ENCODE measurements at regions not wholly inside any gene's neighbourhood (a gene's known extent, or its start where the extent isn't known, plus 50 kb on each side); places are given as distances from the start of the nearest gene placed in this dataset.

DNA sequence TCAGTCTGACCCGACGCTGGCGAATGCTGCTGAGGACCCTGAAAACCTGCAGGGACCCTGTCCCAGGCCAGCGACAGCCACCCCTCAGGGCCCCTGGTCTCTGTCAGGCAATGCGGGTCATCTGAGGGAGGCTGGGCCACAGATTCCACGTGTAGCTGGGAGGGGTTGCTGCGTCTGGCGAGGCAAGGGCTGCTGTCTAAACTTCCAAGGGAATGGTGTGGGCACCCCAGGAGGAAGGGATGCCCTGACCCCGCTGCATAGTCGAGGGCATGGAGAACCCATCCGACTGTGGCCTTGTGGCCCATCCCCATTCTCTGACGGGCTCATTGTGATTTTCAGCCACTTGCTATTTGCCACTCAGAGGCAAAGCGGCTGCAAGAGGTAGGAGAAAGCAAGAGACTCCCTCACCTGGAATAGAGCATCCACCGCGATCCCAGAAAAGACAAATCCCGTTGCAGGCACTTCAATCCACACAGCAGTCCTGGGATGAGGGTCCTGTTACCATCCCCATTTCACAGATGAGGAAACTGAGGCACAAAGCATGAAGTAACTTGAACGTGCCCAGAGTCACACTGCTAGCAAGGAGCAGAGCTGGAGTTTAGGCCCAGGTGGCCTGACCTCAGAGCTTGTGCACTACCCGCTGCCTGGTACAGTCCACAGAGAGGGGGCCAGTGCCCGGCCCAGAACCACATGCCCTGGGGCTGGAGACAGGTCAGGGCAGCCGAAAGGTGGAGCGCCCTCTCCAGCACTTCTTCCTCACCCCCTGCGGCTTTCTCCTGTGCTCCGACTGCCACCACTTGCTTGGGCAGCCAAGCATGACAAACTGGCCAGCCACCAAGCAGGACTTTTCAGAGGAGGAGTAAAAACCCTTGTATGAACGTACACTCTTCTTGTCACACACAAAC, 163.8 kb upstream of the KLF14 start:
- DNase-seq (ENCODE audit: low read depth): no peak

DNA sequence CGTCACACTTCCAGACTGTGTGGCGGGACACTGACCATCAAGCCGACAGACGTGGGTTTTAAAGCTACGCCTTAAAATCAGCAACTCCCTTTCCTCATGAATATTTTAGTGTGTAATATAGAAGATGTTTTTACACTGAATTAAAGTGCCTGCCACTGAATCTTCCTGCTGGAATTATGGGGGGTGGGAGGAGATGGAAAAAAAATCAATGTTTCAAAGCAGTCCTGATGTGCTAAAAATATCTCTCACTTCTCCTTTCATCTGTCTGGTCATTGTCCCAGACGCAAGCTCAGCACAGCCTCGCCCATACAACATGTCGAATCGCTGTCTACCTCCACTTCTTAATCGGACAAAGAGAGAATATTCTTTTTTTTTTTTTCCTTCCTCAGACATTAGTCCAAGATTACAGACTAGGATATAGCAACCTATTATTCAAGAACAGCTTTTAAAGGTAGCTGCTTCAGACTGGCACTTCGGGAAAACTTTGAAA, 165.1 kb upstream of the KLF14 start:
- no peak for DNase-seq (ENCODE audit: low read depth)

DNA sequence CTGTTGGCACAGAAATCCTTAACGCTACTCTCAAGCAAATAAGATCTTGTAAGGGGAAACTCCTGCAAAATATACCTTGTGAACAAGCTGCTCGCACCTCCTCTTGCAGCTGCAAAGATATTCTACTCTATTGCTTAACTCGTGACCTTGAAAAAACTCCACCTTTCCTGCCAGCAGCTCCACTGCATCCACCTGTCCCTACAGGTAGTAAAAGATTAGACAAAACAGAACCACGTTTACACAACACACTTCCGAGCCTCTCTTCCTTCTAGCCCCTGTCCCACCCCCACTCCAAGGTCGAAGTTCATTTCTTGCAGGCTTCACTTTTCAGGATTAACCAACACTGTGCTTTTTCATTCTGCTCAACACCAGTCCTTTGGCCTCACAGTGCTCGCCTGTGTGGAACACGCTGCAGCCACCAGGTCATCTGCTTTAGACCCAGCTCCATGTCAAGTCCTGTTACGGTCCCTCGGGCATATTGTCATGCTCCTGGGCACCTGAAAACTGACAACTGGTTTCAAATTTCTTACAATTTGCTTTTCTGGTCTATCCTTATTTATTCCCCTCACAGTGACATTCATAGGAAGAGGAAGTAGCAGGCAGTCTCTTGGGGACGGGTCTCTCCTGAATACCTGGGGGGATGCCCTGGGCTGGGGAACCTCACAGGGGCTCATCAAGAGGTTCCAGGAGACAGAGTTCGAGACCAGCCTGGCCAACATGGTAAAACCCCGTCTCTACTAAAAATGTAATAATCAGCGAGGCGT, 165.8 kb upstream of the KLF14 start:
- DNase-seq (ENCODE audit: low read depth): no peak

DNA sequence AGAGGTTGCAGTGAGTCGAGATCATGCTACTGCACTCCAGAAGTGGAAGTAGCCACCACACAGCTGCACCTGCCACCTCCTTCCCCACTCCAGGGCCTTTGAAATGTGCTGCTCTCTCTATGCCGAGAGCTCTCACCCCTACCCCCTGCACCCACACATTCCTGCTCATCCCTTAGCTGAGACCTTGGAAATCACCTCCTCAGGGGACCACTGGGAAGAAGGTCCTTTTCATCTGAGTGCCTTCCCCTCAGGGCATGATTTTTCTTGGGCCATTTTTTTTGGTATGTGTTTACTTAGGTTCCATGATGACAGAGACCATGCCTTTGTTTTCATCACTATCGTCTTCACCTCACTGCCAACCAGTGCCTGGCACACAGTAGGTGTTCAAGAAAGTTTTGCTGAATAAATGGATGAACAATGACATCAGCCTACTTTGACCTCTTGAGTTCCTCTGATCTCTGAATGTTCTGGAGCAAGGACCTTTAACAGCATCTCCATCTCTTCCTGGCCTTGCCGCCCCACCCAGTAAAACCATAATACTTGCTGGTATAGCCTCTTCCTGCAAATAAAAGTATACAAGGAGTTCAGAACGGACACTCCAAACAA, 166.6 kb upstream of the KLF14 start:
- DNase-seq (ENCODE audit: low read depth): no peak

DNA sequence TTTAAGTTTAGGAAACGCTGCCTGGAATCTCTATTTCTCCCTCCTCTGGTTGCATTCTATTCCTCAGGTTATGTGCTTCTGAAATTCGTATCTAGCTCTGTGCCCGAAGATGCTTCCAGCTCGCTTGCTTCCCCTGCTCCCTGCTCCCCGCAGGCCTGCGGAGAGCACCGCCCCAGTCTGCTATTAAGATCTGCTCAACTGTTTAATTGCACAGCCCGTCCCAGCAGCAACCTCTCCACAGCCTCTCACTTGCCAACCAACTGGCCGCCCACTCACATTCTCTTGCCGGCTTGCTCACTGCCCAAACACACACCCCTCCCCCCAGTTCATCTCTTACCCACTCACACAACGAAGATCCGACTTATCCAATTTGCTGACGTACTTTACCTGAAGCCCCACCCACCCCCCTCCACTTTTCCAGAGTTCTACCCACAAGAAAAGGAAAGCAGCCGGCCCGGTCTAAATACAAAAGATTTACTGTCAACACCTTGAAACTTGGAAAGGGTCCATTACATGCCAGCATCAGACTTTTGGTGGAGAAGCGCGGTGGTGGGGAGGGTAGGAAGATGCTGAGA, 167.3 kb upstream of the KLF14 start:
- DNase-seq (ENCODE audit: low read depth): peak; percentile 80

DNA sequence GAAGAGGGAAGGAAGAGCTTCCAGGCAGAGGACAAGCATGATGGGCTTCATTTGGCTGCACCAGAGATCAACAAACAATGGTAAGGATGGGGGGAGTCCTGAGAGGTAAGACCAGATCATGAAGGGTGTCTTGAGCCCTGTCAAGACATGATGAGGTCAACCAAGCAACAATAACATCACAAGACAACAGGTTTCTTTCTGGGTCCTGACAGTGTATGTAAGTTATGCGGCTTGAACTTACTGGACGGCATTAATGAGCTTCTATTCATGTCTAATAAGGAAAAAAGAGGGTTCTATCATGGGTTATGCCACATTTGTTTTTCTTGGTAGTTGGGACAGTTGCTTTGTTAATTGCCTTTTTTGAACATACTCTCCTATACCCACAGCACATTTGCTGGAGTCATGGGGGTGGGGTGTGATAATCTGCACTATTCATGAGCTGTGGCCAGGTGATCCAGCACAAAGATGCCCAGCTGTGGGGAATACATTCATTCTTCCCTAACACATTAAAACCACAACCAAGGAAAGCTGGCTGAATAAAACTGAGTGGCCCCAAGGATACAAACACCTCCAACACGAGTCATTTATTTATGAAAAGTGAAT, 168.8 kb upstream of the KLF14 start:
- DNase-seq (ENCODE audit: low read depth): no peak

DNA sequence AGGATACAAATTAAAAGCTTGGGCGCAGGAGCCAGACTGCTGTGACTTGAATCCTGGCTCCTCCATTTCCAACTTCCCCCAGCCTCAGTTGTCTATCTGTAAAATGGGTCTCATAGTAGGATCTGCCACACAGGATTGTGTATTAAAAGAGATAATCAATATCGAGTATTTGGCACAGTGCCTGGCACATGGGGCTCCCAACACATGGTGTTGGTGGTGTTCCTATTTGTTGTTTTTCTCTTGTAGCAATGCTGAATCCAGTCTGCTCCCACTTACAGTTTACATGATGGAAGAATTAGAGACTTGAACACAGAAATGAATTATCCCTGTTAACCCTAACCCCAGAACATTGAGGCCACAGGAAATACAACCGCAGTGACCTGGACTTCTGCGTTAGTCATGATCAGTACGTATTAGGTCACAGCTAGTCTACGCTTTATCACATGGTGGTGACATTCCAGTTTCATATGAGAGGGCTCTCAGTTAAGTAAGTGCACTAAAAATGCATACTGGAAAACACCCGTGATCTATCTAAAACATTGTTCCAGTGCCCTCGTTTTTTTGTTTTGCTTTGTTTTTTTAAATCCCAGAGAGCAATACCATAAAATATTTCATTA, 169.5 kb upstream of the KLF14 start:
- DNase-seq (ENCODE audit: low read depth): peak; percentile 84

DNA sequence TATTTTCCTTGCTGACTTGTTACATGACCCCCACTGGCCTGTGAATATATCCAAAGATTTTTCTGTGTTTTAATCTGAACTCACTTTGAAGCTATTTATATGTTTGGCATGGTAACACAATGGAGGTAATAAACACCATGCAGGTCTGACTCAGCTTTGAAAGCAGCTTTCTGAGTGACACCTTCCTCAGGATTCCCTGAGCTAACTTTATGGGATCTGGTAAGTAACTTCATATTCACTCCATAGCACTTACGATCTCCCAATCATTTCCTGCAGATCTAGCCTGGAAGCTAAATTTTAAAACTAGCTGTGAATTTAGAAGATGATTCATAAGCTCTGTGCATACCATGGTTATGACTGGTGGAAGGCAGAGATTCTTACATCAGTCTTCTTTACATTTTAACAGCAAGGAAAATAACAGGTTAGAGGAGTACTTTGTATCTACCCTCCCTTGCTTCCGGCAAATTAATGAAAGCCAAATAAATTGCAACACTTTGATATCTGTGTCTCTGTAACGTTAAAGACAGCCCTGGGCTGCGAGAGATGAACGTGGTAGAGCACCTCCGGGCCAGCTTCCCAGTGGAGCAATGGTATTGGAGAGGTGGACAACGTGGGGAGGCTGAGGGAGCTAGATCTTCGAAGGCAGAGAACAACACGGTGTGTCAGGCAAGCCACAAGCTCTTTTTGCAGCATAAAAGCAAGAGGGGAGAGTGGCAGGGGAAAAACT, 170.2 kb upstream of the KLF14 start:
- peak; percentile 97 for DNase-seq (ENCODE audit: low read depth)

DNA sequence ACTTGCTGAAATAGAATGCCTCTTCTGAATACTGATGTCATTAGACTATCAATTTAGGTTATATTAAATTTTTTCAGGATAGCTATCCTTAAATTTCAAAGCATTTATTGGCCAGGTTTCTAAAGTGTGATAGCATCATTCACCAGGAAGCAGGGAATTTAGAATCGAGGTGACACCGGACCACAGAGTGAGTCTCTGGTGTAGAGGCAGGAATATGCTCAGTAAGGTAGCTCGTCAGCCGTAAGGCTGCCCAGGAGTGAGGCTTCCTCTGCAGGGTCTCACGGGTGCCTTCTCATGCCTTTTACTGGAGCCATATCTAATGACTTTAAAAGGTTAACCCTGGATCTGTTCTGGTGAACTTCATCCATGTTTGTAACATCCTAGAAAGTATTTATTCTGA, 170.8 kb upstream of the KLF14 start:
- no peak for DNase-seq (ENCODE audit: low read depth)

DNA sequence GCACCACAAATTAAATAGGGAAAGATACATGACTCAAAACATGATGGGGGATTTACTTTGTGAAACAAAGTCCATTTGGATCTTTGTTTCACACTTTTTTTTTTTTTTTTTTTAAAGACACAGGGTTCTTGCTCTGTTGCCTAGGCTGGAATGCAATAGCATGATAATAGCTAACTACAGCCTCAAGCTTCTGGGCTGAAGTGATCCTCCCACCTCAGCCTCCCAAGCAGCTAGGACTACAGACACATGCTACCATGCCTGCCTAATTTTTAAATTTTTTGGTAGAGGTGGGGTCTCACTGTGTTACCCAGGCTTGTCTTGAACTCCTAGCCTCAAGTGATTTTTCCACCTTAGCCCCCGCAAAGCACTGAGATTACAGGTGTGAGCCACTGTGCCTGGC, 172.6 kb upstream of the KLF14 start:
- DNase-seq (ENCODE audit: low read depth): no peak

DNA sequence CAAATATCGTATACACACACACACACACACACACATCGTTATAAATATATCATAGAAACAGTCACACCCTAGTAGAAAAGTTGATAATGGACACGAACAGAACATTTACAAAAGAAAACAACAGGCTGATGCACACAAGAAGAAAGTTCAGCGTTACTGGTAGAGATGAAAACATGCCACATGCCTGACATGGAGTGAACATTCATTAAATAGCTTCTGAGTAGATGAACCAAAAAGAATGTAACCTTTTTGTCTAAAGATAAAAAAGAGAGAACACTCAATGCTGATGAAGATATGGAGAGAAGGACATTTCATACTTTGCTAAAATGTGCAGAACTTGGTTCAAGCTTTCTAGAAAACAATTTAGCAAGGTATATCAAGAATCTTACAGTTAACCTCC, 173.4 kb upstream of the KLF14 start:
- no peak for DNase-seq (ENCODE audit: low read depth)

DNA sequence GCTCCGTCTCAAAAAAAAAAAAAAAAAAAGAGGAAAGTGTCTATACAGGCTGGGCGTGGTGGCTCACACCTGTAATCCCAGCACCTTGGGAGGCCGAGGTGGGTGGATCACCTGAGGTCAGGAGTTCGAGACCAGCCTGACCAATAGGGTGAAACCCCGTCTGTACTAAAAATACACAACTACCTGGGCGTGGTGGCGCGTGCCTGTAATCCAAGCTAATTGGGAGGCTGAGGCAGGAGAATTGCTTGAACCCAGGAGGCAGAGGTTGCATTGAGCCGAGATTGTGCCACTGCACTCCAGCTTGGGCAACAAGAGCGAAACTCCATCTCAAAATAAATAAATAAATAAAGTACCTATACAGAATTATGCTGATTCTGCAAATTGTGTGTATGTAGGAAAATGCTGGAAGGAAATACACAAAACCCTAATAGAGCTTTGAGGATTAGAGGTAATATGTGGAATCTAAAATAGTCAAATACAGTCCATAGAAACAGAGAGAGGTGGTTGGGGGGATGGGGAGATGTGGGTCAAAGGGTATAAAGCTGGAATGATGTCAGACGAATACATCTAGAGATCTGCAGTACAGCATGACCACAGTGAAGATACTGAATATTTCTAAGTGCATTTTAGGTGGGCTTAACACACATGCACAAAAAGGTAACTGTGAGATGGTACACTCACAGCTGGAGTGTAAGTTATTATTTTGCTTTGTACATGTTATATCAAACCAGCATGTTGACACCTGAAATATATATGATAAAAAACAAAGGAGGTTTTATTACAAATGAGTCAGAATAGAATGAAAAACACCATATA, 174.5 kb upstream of the KLF14 start:
- no peak for DNase-seq (ENCODE audit: low read depth)

DNA sequence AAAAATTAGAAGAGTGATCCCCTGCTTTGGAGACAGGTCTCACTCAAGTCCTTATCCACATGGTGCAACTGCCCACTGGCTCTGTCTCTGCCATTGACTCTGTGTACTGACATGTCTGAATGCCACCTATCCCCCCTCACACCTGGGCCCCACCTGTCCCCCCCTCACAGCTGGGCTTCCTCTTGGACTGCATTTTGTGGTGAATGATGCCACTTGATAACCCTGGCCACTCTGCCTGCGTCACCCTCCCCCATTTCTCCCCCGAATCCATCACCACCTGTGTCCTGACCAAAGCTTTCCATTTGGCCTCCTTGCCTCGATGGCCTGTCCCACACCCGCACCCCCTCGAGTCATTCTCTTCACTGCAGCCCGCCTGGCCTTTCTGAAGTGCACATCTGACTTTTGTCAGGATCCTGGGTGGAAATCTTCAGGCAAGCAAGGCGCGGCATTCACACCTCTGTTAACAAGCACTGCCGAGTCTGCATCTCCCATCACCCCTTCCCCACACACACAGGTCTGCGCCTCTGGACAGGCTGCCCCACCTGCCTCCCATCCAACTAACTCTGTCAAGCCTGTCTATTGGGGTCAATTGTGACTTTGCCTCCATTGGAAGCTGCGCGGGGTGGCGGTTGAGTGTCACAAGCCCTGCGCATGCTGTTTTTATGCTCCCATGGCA, 175.3 kb upstream of the KLF14 start:
- DNase-seq (ENCODE audit: low read depth): no peak

DNA sequence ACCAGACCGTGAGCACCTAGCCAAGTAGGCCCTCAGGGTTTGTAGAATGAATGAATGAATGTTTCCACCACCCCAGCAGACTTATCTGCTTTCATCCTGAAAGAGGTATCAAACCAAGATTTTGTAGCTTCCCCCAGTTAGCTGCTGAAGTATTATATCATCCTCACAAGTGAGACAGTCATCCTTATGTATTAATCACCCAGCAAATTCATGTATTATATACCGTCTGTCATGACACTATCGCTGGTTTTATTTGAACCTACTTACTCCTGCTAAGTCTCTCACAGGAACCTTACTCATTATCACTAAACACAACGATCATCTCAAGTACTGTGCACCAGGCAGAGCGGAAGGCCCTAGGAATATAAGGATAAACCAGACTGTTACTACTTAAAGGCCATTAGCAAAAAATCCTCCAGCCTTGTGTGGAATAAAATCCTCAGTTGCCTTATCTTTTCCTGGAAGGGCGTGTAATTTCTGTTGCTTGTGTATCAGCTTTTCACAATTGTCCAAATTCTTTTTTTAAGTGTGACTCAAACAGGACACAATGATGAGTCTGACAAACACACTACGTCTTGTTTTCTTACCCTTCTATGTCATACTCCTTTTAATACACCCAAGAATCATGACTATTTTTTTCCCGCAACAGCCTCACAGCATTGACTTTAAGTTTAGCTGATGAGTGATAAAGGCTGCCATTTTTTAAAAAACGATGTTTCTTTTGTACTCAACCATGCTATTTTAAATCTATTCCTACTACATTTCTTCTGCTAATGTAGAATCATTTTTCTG, 176.1 kb upstream of the KLF14 start:
- peak; percentile 58 for DNase-seq (ENCODE audit: low read depth)

DNA sequence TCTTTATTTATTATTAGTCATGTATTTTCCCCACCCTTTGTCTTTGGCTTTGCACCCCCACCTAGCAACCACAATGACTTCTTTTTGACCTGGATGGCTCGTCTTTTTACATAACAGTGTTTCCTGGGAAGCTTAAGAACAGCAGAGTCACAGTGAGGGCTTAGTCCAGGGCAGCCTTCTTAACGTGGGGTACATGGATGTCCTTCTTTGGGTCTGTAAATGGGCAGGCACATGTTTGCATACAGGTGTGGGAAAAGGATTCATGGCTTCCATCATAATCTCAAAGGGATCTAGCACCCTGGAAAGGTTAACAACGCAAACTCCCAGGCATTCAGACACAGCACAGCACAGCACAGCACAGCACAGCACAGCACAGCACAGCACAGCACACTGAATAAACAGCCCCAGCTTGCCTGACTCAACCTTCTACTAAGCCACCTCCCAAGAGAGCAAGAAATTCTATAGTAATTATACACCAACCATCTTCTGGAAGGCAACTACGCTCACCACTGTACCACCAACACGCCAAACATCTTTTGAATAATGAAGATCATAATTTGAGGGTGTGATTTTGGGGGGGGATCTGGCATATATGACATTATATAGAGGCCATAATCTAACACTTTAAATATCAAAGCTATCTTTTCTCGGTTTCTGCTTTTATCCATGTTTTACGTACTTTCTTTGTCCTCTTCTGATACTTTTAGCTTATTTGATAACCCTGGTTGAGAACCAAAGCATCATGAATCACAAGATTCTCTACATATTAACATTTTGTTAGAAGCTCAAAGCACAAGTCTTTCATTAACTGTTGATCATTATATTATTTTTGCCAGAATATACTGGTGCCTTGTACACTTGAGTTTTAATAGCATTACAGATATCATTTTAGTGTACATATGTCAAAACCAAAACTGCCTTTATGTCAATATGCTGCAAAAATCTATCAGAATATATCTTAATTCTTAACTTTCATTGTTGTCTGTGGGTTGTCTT, 177.2 kb upstream of the KLF14 start:
- DNase-seq (ENCODE audit: low read depth): peak; percentile 50

DNA sequence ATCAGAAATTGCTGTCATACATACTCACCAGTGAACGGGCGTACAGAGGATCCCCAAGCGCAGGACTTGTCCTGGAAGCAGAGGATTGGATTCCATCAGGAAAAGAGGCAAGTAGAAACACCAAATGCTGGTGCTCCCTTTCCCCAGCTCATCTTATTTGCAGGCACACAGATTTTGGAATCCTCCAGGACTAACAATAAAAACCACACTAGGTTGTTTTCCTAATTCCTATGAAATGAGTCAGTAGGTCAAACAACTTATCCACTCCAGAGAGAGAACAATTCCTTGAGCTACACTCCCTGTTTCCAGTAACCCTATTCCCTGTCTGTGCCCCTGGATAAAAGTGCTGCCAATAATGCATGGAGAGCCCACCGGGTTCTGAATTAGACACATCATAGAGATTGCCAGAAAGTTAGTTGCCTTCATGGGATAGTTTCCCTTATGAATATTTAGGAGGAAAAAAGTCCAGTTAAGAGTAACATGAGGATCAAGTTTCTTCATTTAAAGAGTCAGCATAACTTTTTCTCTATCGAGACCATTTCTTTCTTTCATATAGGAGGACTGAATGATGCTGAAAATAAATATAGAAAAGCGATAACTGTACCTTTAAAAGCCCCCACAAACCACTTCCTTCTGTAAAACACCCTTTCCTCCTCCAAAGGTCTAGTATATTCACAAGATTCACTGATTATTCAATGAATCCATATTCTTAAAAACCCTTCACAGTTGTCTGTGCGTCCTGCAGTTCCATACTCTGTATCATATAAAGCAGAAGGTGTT, 178.3 kb upstream of the KLF14 start:
- DNase-seq (ENCODE audit: low read depth): peak; percentile 91

Data from RPMI7951 (cell line).